ENCODE measurements at regions not wholly inside any gene's neighbourhood (a gene's known extent, or its start where the extent isn't known, plus 50 kb on each side); places are given as distances from the start of the nearest gene placed in this dataset.

DNA sequence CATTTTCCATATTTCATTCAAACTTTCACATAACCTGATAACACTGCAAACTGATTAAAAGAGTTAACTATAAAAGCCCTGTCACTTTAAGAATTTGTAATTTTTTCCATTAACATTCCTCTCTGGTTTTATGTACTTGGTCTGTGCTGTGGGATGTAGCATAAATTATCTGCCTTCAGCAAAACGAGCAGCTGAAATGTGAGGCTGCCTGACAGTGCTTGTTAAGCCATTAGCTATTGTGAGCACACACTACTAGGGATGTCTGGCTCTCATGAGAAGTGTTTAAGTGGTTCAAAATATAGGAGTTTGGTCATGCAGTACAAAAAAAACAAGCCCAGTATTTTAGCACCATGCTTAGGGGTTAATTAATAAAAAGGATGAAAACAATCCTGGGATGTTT is 63.0 kb downstream of the HOXA1 start:
- Histone ChIP-seq H3K36me3 (ENCODE audit: low read depth, low read length) (no peaks in the 10 kb centered on the region), H4K20me1 (ENCODE audit: low read length) (no peaks in the 10 kb centered on the region), H3K79me2 (ENCODE audit: low read length) (no peaks in the 10 kb centered on the region), H3K4me2 (ENCODE audit: low read length) (no peak overlapping the region), H3K9me3 (ENCODE audit: low read length) (no peaks in the 10 kb centered on the region), H3K27me3 (ENCODE audit: low read length) (no peaks in the 10 kb centered on the region), H2AFZ (ENCODE audit: low read length) (no peak overlapping the region), H3K9ac (ENCODE audit: low read length) (no peak overlapping the region), H3K9me2 (replicated peaks; ENCODE audit: low read length) (no peaks in the 10 kb centered on the region), H3K4me3 (ENCODE audit: low read length) (no peak overlapping the region), H3K4me1 (ENCODE audit: insufficient read depth, low read length) (peaks cover 15% of the 10 kb centered on the region), H3K27ac (ENCODE audit: low read length) (no peak overlapping the region), H3F3A (ENCODE audit: low read length, unreplicated experiment) (no peaks in the 10 kb centered on the region)
- ATAC-seq = no peak
- intact Hi-C loops (cut with micrococcal nuclease) = loop anchor here (5.0 kb wide), 1 partner anchor 171 kb away; the partner anchor contains the start of gene SKAP2
- CTCF ChIA-PET = no interaction called here
- TF ChIP-seq EZH2 (IDR thresholded peaks at IDR 0.05; ENCODE audit: low read length, unreplicated experiment) (no peak), EZH2phosphoT487 (IDR thresholded peaks at IDR 0.05; ENCODE audit: borderline replicate concordance, low read length) (no peak)
- TF ChIP-seq, protein P1, sequence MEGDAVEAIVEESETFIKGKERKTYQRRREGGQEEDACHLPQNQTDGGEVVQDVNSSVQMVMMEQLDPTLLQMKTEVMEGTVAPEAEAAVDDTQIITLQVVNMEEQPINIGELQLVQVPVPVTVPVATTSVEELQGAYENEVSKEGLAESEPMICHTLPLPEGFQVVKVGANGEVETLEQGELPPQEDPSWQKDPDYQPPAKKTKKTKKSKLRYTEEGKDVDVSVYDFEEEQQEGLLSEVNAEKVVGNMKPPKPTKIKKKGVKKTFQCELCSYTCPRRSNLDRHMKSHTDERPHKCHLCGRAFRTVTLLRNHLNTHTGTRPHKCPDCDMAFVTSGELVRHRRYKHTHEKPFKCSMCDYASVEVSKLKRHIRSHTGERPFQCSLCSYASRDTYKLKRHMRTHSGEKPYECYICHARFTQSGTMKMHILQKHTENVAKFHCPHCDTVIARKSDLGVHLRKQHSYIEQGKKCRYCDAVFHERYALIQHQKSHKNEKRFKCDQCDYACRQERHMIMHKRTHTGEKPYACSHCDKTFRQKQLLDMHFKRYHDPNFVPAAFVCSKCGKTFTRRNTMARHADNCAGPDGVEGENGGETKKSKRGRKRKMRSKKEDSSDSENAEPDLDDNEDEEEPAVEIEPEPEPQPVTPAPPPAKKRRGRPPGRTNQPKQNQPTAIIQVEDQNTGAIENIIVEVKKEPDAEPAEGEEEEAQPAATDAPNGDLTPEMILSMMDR (conservative IDR thresholded peaks at IDR 0.05; ENCODE audit: low read depth, low read length) = no peak
- DNase-seq = no peak
- BruUV-seq (replicated peaks) = no TSS peak
- POLR2A ChIA-PET (ENCODE audit: unreplicated experiment) = no interaction called here

DNA sequence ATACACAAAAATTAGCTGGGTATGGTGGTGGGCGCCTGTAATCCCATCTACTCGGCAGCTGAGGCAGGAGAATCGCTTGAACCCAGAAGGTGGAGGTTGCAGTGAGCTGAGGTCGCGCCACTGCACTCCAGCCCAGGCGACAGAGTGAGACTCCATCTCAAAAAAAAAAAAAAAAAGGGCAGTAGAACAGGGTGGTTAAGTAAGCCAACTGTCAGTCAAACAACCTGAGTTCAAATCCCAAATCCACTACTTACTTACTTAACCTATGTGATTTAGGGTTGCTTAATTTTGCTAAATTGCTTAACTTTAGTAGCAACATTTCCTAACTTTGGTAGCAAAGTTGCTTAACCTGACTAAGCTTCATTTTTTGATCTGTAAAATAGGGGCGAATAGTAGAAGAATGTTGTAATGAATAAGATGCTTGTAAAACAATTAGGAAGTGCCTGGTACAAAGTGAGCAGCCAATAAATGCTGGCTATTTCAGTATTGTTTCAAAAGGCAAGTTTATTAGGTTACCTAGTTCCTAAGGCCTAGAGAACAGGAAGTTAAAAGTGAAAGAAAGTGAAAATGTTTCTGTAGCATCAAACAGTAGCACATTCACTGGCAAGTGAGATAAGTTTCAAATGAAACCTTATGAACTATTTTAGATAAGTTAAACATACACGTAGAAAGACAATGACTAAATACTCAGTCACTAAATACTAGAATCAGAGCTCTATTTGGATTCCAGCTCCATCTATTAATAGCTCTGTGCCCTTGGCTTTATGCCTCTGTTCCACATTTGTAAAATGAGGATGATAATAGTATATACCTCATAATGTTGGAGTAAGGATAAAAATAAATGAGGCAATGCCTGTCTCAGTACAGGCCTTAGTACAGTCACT is 64.3 kb downstream of the HOXA1 start:
- no peaks in the 10 kb centered on the region for H3K9me3 ChIP-seq (ENCODE audit: low read length)
- H3K4me1 ChIP-seq (ENCODE audit: insufficient read depth, low read length) = peaks cover 15% of the 10 kb centered on the region
- H3K36me3 ChIP-seq (ENCODE audit: low read depth, low read length) = no peaks in the 10 kb centered on the region
- TF ChIP-seq, protein P1 (conservative IDR thresholded peaks at IDR 0.05; ENCODE audit: low read depth, low read length) = no peak
- no peak for TF ChIP-seq EZH2 (IDR thresholded peaks at IDR 0.05; ENCODE audit: low read length, unreplicated experiment)
- TF ChIP-seq EZH2phosphoT487 (IDR thresholded peaks at IDR 0.05; ENCODE audit: borderline replicate concordance, low read length) = no peak
- H3K9me2 ChIP-seq (replicated peaks; ENCODE audit: low read length) = no peaks in the 10 kb centered on the region
- H3K9ac ChIP-seq (ENCODE audit: low read length) = no peak overlapping the region
- no TSS peak for BruUV-seq (replicated peaks)
- DNase-seq (peak; percentile 57), ATAC-seq (peak; percentile 86)
- ChIA-PET POLR2A (ENCODE audit: unreplicated experiment) (interaction anchor here (0.6 kb wide), 1 partner anchor 135 kb away, joined by 4 read pairs; no protein-coding TSS in a partner anchor), CTCF (no interaction called here)
- H3K79me2 ChIP-seq (ENCODE audit: low read length) = no peaks in the 10 kb centered on the region
- H2AFZ ChIP-seq (ENCODE audit: low read length) = peak overlapping the region; percentile 37; the same call in 1 of the 2 replicates
- peak overlapping the region; percentile 71 for H3K4me2 ChIP-seq (ENCODE audit: low read length)
- intact Hi-C loops (cut with micrococcal nuclease) = loop anchor here (5.0 kb wide), 1 partner anchor 169 kb away; the partner anchor contains the start of gene SKAP2
- peak overlapping the region; percentile 50 for H3K27ac ChIP-seq (ENCODE audit: low read length)
- no peaks in the 10 kb centered on the region for H3F3A ChIP-seq (ENCODE audit: low read length, unreplicated experiment)
- H3K27me3 ChIP-seq (ENCODE audit: low read length) = no peaks in the 10 kb centered on the region
- peak overlapping the region; percentile 1; the same call in 1 of the 2 replicates for H3K4me3 ChIP-seq (ENCODE audit: low read length)
- no peaks in the 10 kb centered on the region for H4K20me1 ChIP-seq (ENCODE audit: low read length)

Data from PC-3 (cell line).